SK-N-SH (cell line): ENCODE measurements at regions not wholly inside any gene's neighbourhood (a gene's known extent, or its start where the extent isn't known, plus 50 kb on each side); places are given as distances from the start of the nearest gene placed in this dataset.

Experiments
- CTCF ChIA-PET: fragments of 300-600, 350-600 bp; formaldehyde crosslinking; extraction: SDS; loops from one replicate; lab custom pipeline; 2021; lab: Yijun Ruan, JAX
- POLR2A ChIA-PET: fragments of 350-600 bp; sonication (Branson Sonifier 250); formaldehyde crosslinking; extraction: SDS; loops from one replicate; lab custom pipeline; 2020; ENCODE audit warnings: antibody characterized with exemption, inconsistent platforms; lab: Yijun Ruan, JAX
- DNase-seq: peaks from one replicate; pipeline ENCODE4 v3.0.0; 2012
- H2AFZ ChIP-seq: fragments of 200-600 bp; sonication (generic); 2 replicates; pipeline ENCODE4 v1.8.1; 2016; ENCODE audit warnings: antibody characterized with exemption, mild to moderate bottlenecking, low read depth
- H3F3A ChIP-seq: fragments of 200-600 bp; sonication (generic); replicated peaks from 2 replicates; pipeline ENCODE3; 2016; ENCODE audit warnings: antibody characterized with exemption, mild to moderate bottlenecking; ENCODE audit not compliant: insufficient read depth
- H3K27ac ChIP-seq, 2 experiments: fragments of 200-500 bp in 1 of 2; fragments of 200-600 bp in 1 of 2; sonication (Bioruptor generic) in 1 of 2; sonication (generic), shearing (Covaris generic) in 1 of 2; 2 replicates each; pipeline versions ENCODE4 v1.5.1 to v1.6.1; 2014 to 2016; ENCODE audit warnings: low read depth in 2 of 2, inconsistent platforms in 1 of 2, low read length in 1 of 2, mild to moderate bottlenecking in 1 of 2, mixed read lengths in 1 of 2
- H3K27me3 ChIP-seq: fragments of 200-600 bp; sonication (generic), shearing (Covaris generic); 2 replicates; pipeline ENCODE4 v1.6.1; 2016; ENCODE audit warnings: mixed run types; ENCODE audit not compliant: insufficient read depth
- H3K36me3 ChIP-seq, 2 experiments: fragments of 200-500 bp in 1 of 2; fragments of 200-600 bp in 1 of 2; sonication (Bioruptor generic) in 1 of 2; sonication (generic) in 1 of 2; replicated peaks in 1 of 2; 2 replicates each; pipeline versions ENCODE3 to v1.5.1; 2014 to 2016; ENCODE audit warnings: low read length in 1 of 2, mild to moderate bottlenecking in 1 of 2; ENCODE audit not compliant: insufficient read depth in 2 of 2, control insufficient read depth in 1 of 2
- H3K4me1 ChIP-seq, 2 experiments: fragments of 200-500 bp in 1 of 2; fragments of 200-600 bp in 1 of 2; sonication (Bioruptor generic) in 1 of 2; sonication (generic), shearing (Covaris generic) in 1 of 2; 2 replicates each; pipeline versions ENCODE4 v1.5.1 to v1.6.1; 2014 to 2016; ENCODE audit warnings: low read depth in 1 of 2, low read length in 1 of 2, mixed run types in 1 of 2; ENCODE audit not compliant: insufficient read depth in 2 of 2, control insufficient read depth in 1 of 2
- H3K4me2 ChIP-seq: fragments of 200-600 bp; sonication (generic), shearing (Covaris generic); 2 replicates; pipeline ENCODE4 v1.6.1; 2017; ENCODE audit warnings: mixed run types
- H3K4me3 ChIP-seq, 2 experiments: fragments of 200-500 bp in 1 of 2; fragments of 200-600 bp in 1 of 2; sonication (Bioruptor generic) in 1 of 2; sonication (generic), shearing (Covaris generic) in 1 of 2; 2 replicates each; pipeline versions ENCODE4 v1.5.1 to v1.8.1; 2014 to 2016; ENCODE audit warnings: low read depth in 2 of 2, inconsistent platforms in 1 of 2, low read length in 1 of 2, mild to moderate bottlenecking in 1 of 2, mixed read lengths in 1 of 2, moderate library complexity in 1 of 2
- H3K79me2 ChIP-seq: fragments of 200-600 bp; sonication (generic); 2 replicates; pipeline ENCODE4 v1.8.1; 2017; ENCODE audit warnings: mild to moderate bottlenecking; ENCODE audit not compliant: insufficient read depth
- H3K9ac ChIP-seq: fragments of 200-600 bp; sonication (generic); 2 replicates; pipeline ENCODE4 v1.6.1; 2017; ENCODE audit warnings: mixed run types
- H3K9me2 ChIP-seq: fragments of 200-600 bp; sonication (generic); 2 replicates; pipeline ENCODE4 v1.6.1; 2017; ENCODE audit warnings: mixed run types
- H3K9me3 ChIP-seq: fragments of 200-600 bp; sonication (generic); 2 replicates; pipeline ENCODE4 v1.6.1; 2017; ENCODE audit warnings: mixed run types, mild to moderate bottlenecking, moderate library complexity
- H4K20me1 ChIP-seq: fragments of 200-600 bp; sonication (generic); 2 replicates; pipeline ENCODE4 v1.6.1; 2017; ENCODE audit warnings: mild to moderate bottlenecking, mixed run types; ENCODE audit not compliant: insufficient read depth
- CHD2 ChIP-seq: fragments of 150-350 bp; IDR thresholded peaks from 2 replicates; pipeline ENCODE4 v1.6.1; 2018; ENCODE audit warnings: low read length; ENCODE audit not compliant: partially characterized antibody
- ELF1 ChIP-seq: IDR thresholded peaks from 2 replicates; pipeline ENCODE4 v1.4.0; 2012
- FOXM1 ChIP-seq: IDR thresholded peaks from 2 replicates; pipeline ENCODE4 v1.4.0; 2012; ENCODE audit warnings: low read depth, mild to moderate bottlenecking
- JUND ChIP-seq: IDR thresholded peaks from 2 replicates; pipeline ENCODE4 v1.4.0; 2012
- RCOR1 ChIP-seq: fragments of 150-350 bp; IDR thresholded peaks from 2 replicates; pipeline ENCODE4 v1.6.1; 2017; ENCODE audit warnings: antibody characterized with exemption, low read length
- RXRA ChIP-seq: IDR thresholded peaks from 2 replicates; pipeline ENCODE4 v1.4.0; 2012; ENCODE audit warnings: low read depth, mild to moderate bottlenecking, borderline replicate concordance
- SIN3A ChIP-seq: IDR thresholded peaks from 2 replicates; pipeline ENCODE4 v1.6.1; 2012; ENCODE audit warnings: low read depth, mild to moderate bottlenecking, low read length, moderate library complexity, borderline replicate concordance
- TEAD4 ChIP-seq: IDR thresholded peaks from 2 replicates; pipeline ENCODE4 v1.4.0; 2012; ENCODE audit warnings: mild to moderate bottlenecking, borderline replicate concordance; ENCODE audit not compliant: insufficient read depth
- YY1 ChIP-seq: IDR thresholded peaks from 2 replicates; pipeline ENCODE4 v1.4.0; 2012; ENCODE audit warnings: low read depth, mild to moderate bottlenecking
- TF ChIP-seq, protein P1 (sequence below): IDR thresholded peaks from 2 replicates; pipeline ENCODE4 v1.6.1; 2012; ENCODE audit warnings: mild to moderate bottlenecking, low read depth, low read length, moderate library complexity
- TF ChIP-seq, protein P2 (sequence below): IDR thresholded peaks from 2 replicates; pipeline ENCODE4 v1.4.0; 2012; ENCODE audit warnings: low read depth, borderline replicate concordance
- TF ChIP-seq, protein P3 (sequence below): fragments of 200-600 bp; sonication (generic); IDR thresholded peaks from 2 replicates; pipeline ENCODE4 v1.6.1; 2017; ENCODE audit warnings: antibody characterized with exemption, mild to moderate bottlenecking, moderate library complexity
- TF ChIP-seq, protein P4 (sequence below): fragments of 150-350 bp; IDR thresholded peaks from 2 replicates; pipeline ENCODE4 v1.6.1; 2016; ENCODE audit warnings: mild to moderate bottlenecking, low read depth, low read length
- TF ChIP-seq, protein P5 (sequence below): IDR thresholded peaks from 2 replicates; pipeline ENCODE4; 2012
- TF ChIP-seq, protein P6 (sequence below): IDR thresholded peaks from 2 replicates; pipeline ENCODE4 v1.4.0; 2012; ENCODE audit warnings: low read depth, borderline replicate concordance

DNA sequence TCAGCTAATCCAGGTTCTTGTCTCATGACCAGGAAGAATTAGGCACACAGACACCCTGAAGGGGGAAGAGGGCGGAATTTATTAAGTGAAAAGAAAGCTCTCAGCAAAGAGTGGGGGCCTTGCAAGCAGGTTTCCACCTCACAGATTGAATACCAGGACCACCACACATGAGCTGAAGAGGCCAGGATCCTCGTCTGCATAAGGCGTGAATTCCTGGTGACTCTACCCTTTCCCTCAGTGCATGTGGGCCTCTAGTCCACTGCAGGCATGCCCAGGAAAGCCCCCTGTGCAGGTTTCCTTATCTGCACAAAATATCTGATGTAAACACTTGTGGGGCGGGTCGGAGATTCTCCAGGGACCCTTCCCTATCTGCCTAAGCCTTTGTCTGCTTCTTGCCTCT, 782.1 kb upstream of the LRRN3 start (continued):
- TF ChIP-seq, protein P1, sequence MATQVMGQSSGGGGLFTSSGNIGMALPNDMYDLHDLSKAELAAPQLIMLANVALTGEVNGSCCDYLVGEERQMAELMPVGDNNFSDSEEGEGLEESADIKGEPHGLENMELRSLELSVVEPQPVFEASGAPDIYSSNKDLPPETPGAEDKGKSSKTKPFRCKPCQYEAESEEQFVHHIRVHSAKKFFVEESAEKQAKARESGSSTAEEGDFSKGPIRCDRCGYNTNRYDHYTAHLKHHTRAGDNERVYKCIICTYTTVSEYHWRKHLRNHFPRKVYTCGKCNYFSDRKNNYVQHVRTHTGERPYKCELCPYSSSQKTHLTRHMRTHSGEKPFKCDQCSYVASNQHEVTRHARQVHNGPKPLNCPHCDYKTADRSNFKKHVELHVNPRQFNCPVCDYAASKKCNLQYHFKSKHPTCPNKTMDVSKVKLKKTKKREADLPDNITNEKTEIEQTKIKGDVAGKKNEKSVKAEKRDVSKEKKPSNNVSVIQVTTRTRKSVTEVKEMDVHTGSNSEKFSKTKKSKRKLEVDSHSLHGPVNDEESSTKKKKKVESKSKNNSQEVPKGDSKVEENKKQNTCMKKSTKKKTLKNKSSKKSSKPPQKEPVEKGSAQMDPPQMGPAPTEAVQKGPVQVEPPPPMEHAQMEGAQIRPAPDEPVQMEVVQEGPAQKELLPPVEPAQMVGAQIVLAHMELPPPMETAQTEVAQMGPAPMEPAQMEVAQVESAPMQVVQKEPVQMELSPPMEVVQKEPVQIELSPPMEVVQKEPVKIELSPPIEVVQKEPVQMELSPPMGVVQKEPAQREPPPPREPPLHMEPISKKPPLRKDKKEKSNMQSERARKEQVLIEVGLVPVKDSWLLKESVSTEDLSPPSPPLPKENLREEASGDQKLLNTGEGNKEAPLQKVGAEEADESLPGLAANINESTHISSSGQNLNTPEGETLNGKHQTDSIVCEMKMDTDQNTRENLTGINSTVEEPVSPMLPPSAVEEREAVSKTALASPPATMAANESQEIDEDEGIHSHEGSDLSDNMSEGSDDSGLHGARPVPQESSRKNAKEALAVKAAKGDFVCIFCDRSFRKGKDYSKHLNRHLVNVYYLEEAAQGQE, result no peak
- TF ChIP-seq, protein P2, sequence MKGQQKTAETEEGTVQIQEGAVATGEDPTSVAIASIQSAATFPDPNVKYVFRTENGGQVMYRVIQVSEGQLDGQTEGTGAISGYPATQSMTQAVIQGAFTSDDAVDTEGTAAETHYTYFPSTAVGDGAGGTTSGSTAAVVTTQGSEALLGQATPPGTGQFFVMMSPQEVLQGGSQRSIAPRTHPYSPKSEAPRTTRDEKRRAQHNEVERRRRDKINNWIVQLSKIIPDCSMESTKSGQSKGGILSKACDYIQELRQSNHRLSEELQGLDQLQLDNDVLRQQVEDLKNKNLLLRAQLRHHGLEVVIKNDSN, result no peak

DNA sequence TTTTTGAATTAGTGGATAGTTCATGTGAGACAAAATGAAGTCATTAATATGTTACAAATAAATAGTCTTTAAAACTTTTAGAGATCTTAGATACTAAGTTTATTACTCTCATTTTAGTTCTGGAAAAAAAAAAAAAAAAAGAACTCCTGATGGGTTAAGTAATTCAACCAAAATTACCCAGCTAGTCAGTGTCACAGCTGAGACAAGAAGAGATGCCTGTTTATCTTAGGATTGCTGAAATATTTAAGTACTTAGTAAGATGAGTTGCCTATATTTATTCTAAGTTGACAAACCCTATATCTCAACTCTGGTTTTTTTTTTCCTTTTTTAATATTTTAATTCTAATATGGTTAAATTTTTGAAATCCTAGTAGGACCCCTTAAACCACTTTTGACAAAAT, 781.0 kb upstream of the LRRN3 start:
- no peak for DNase-seq
- no peaks in the 10 kb centered on the region for H3K27me3 ChIP-seq
- no peaks in the 10 kb centered on the region for H3K9me3 ChIP-seq
- ChIA-PET CTCF (interaction anchor here (1.4 kb wide), 1 partner anchor 9 kb away, joined by 4 read pairs; no protein-coding TSS in a partner anchor), POLR2A (no interaction called here)
- no peak overlapping the region for H3K27ac ChIP-seq
- H3K4me2 ChIP-seq, result no peak overlapping the region
- H3F3A ChIP-seq, result no peaks in the 10 kb centered on the region
- H3K79me2 ChIP-seq, result no peaks in the 10 kb centered on the region
- no peaks in the 10 kb centered on the region for H3K4me1 ChIP-seq
- H3K36me3 ChIP-seq, result no peaks in the 10 kb centered on the region
- H2AFZ ChIP-seq, result no peak overlapping the region
- no peaks in the 10 kb centered on the region for H3K9me2 ChIP-seq
- H4K20me1 ChIP-seq, result no peaks in the 10 kb centered on the region
- no peak overlapping the region for H3K9ac ChIP-seq
- no peak overlapping the region for H3K4me3 ChIP-seq
- TF ChIP-seq RXRA (no peak), RCOR1 (no peak), SIN3A (no peak), CHD2 (no peak), YY1 (no peak), JUND (no peak), FOXM1 (no peak), ELF1 (no peak), TEAD4 (no peak)
- TF ChIP-seq, protein P3, sequence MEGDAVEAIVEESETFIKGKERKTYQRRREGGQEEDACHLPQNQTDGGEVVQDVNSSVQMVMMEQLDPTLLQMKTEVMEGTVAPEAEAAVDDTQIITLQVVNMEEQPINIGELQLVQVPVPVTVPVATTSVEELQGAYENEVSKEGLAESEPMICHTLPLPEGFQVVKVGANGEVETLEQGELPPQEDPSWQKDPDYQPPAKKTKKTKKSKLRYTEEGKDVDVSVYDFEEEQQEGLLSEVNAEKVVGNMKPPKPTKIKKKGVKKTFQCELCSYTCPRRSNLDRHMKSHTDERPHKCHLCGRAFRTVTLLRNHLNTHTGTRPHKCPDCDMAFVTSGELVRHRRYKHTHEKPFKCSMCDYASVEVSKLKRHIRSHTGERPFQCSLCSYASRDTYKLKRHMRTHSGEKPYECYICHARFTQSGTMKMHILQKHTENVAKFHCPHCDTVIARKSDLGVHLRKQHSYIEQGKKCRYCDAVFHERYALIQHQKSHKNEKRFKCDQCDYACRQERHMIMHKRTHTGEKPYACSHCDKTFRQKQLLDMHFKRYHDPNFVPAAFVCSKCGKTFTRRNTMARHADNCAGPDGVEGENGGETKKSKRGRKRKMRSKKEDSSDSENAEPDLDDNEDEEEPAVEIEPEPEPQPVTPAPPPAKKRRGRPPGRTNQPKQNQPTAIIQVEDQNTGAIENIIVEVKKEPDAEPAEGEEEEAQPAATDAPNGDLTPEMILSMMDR, result no peak
- TF ChIP-seq, protein P4, sequence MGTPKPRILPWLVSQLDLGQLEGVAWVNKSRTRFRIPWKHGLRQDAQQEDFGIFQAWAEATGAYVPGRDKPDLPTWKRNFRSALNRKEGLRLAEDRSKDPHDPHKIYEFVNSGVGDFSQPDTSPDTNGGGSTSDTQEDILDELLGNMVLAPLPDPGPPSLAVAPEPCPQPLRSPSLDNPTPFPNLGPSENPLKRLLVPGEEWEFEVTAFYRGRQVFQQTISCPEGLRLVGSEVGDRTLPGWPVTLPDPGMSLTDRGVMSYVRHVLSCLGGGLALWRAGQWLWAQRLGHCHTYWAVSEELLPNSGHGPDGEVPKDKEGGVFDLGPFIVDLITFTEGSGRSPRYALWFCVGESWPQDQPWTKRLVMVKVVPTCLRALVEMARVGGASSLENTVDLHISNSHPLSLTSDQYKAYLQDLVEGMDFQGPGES, result no peak
- TF ChIP-seq, protein P2, result no peak
- TF ChIP-seq, protein P5, sequence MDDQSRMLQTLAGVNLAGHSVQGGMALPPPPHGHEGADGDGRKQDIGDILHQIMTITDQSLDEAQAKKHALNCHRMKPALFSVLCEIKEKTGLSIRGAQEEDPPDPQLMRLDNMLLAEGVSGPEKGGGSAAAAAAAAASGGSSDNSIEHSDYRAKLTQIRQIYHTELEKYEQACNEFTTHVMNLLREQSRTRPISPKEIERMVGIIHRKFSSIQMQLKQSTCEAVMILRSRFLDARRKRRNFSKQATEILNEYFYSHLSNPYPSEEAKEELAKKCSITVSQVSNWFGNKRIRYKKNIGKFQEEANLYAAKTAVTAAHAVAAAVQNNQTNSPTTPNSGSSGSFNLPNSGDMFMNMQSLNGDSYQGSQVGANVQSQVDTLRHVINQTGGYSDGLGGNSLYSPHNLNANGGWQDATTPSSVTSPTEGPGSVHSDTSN, result no peak
- TF ChIP-seq, protein P6, sequence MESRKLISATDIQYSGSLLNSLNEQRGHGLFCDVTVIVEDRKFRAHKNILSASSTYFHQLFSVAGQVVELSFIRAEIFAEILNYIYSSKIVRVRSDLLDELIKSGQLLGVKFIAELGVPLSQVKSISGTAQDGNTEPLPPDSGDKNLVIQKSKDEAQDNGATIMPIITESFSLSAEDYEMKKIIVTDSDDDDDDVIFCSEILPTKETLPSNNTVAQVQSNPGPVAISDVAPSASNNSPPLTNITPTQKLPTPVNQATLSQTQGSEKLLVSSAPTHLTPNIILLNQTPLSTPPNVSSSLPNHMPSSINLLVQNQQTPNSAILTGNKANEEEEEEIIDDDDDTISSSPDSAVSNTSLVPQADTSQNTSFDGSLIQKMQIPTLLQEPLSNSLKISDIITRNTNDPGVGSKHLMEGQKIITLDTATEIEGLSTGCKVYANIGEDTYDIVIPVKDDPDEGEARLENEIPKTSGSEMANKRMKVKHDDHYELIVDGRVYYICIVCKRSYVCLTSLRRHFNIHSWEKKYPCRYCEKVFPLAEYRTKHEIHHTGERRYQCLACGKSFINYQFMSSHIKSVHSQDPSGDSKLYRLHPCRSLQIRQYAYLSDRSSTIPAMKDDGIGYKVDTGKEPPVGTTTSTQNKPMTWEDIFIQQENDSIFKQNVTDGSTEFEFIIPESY, result no peak
- TF ChIP-seq, protein P1, result no peak
